Peyer's patch (tissue), 4 donors: ENCODE measurements at regions not wholly inside any gene's neighbourhood (a gene's known extent, or its start where the extent isn't known, plus 50 kb on each side); places are given as distances from the start of the nearest gene placed in this dataset.

ENCODE experiments used
- POLR2A ChIP-seq, 2 donors: fragments of 450-650 bp; IDR thresholded peaks; one replicate each; pipeline ENCODE4 v1.5.1; 2017; ENCODE audit warnings: antibody characterized with exemption in 2 of 2, mild to moderate bottlenecking in 2 of 2, moderate library complexity in 2 of 2
- TF ChIP-seq, protein P1 (sequence below), 6 experiments: fragments of 450-650 bp in 4 of 6; fragments of 200-600 bp in 2 of 6; sonication (generic) in 1 of 6; IDR thresholded peaks; one replicate each; pipeline ENCODE4 v1.5.1; 2017 to 2019; ENCODE audit warnings: antibody characterized with exemption in 6 of 6, mild to moderate bottlenecking in 3 of 6, moderate library complexity in 1 of 6

DNA sequence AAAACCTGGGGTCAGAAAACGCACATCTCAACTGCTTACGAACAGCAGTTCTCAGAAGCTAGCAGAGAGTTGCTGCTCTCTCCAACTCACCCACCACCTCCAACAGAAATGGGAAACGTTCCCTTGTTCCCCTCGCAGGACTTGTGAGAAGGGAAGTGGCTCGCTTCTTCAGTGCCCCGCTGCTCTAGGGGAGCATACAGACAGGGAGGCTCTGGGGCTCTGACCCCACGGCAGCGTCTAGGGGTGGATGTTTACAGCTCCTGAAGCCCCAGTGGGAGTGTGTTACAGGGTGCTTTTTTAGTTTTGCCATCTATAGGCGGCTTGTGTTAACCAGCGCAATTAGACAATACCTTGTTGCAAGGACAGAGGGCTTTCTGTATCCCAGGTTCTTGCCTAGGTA lies 267.7 kb upstream of the ACTBL2 start:
- TF ChIP-seq, protein P1, sequence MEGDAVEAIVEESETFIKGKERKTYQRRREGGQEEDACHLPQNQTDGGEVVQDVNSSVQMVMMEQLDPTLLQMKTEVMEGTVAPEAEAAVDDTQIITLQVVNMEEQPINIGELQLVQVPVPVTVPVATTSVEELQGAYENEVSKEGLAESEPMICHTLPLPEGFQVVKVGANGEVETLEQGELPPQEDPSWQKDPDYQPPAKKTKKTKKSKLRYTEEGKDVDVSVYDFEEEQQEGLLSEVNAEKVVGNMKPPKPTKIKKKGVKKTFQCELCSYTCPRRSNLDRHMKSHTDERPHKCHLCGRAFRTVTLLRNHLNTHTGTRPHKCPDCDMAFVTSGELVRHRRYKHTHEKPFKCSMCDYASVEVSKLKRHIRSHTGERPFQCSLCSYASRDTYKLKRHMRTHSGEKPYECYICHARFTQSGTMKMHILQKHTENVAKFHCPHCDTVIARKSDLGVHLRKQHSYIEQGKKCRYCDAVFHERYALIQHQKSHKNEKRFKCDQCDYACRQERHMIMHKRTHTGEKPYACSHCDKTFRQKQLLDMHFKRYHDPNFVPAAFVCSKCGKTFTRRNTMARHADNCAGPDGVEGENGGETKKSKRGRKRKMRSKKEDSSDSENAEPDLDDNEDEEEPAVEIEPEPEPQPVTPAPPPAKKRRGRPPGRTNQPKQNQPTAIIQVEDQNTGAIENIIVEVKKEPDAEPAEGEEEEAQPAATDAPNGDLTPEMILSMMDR (IDR thresholded peaks at IDR 0.05): no peak
- no peak for TF ChIP-seq POLR2A (IDR thresholded peaks at IDR 0.05)
